NB4 (cell line): ENCODE measurements at regions not wholly inside any gene's neighbourhood (a gene's known extent, or its start where the extent isn't known, plus 50 kb on each side); places are given as distances from the start of the nearest gene placed in this dataset.
"Not testable (repeated sequence)": the region's sequence is repeated elsewhere in the genome, so short reads cannot be mapped to it uniquely, and the experiment has no call there.

Experiments
- DNase-seq: peaks from one replicate; pipeline ENCODE4 v3.0.0; 2010; ENCODE audit warnings: low read depth
- H3K4me3 ChIP-seq: one replicate; pipeline ENCODE4 v1.5.1; 2011; ENCODE audit warnings: mild to moderate bottlenecking, low read depth, low read length, moderate library complexity
- CTCF ChIP-seq: IDR thresholded peaks from one replicate; pipeline ENCODE4 v1.5.1; 2012; ENCODE audit warnings: low read depth, low read length
- MAX ChIP-seq: IDR thresholded peaks from 2 replicates; pipeline ENCODE4 v1.6.1; 2011; ENCODE audit warnings: low read depth, low read length
- MYC ChIP-seq: IDR thresholded peaks from 2 replicates; pipeline ENCODE4 v1.6.1; 2011; ENCODE audit warnings: low read depth, low read length
- POLR2A ChIP-seq: IDR thresholded peaks from 2 replicates; pipeline ENCODE4 v1.6.1; 2011; ENCODE audit warnings: mild to moderate bottlenecking; ENCODE audit not compliant: insufficient read length; ENCODE audit errors: extremely low read depth

GRCh38 chr15:62326460-62327011 lies 161.5 kb upstream of the C2CD4B start:
- DNase-seq: no peak

GRCh38 chr15:62327406-62327805 lies 162.3 kb upstream of the C2CD4B start:
- H3K4me3 ChIP-seq: no peak overlapping the region
- DNase-seq: no peak
- TF ChIP-seq MAX (no peak), CTCF (no peak), MYC (no peak), POLR2A (no peak)

More at GRCh38 chr15:62326460-62327011, 161.5 kb upstream of the C2CD4B start:
- H3K4me3 ChIP-seq: no peak overlapping the region
- TF ChIP-seq POLR2A: no peak
- no peak for TF ChIP-seq MAX
- no peak for TF ChIP-seq MYC
- TF ChIP-seq CTCF: no peak

GRCh38 chr15:62332472-62332871 lies 167.4 kb upstream of the C2CD4B start:
- H3K4me3 ChIP-seq, DNase-seq: not testable (repeated sequence)

- no peak for TF ChIP-seq POLR2A
- no peak for TF ChIP-seq MAX
- TF ChIP-seq CTCF: no peak
- TF ChIP-seq MYC: no peak
- DNase-seq: peak; percentile 16
- H3K4me3 ChIP-seq: no peak overlapping the region
These were observed 169.5 kb upstream of the C2CD4B start for GRCh38 chr15:62334536-62334935.

GRCh38 chr15:62337934-62338333 lies 172.8 kb upstream of the C2CD4B start:
- H3K4me3 ChIP-seq: no peak overlapping the region
- TF ChIP-seq MYC (no peak), POLR2A (no peak)
- DNase-seq: no peak

- TF ChIP-seq POLR2A (no peak), MYC (no peak), CTCF (no peak), MAX (no peak)
- no peak for DNase-seq
- no peak overlapping the region for H3K4me3 ChIP-seq
These were observed 173.4 kb upstream of the C2CD4B start for GRCh38 chr15:62338497-62338896.

GRCh38 chr15:62342959-62343358 lies 177.9 kb upstream of the C2CD4B start:
- H3K4me3 ChIP-seq: no peak overlapping the region
- no peak for DNase-seq
- TF ChIP-seq POLR2A (no peak), MAX (no peak), MYC (no peak), CTCF (no peak)
